Endothelial cell of umbilical vein (primary cell): ENCODE measurements at regions not wholly inside any gene's neighbourhood (a gene's known extent, or its start where the extent isn't known, plus 50 kb on each side); places are given as distances from the start of the nearest gene placed in this dataset.

Source experiments
- BruUV-seq: library from RNA; stranded (reverse); fragments of 400-500 nt; replicated peaks from 2 replicates; lab custom pipeline; 2021; lab: Mats Ljungman, UMichigan
- CTCF ChIA-PET: fragments of 300-600, 350-600 bp; sonication (Branson Sonifier 250); formaldehyde crosslinking; loops from one replicate; lab custom pipeline; 2021; ENCODE audit warnings: antibody characterized with exemption, inconsistent platforms; lab: Charles Lee
- POLR2A ChIA-PET: fragments of 300-600, 350-600 bp; sonication (Branson Sonifier 250); formaldehyde crosslinking; loops from one replicate; lab custom pipeline; 2021; ENCODE audit warnings: antibody characterized with exemption, inconsistent platforms; lab: Charles Lee
- DNase-seq: peaks from one replicate; pipeline ENCODE4 v3.0.0-alpha.2; 2011; ENCODE audit warnings: low read depth, low spot score
- FAIRE-seq: peaks from 2 replicates; lab custom pipeline; 2011; peaks lifted over from hg19 to GRCh38; lab: Jason Lieb, UNC
- H2AFZ ChIP-seq: 2 replicates; pipeline ENCODE4 v1.6.0; 2012; ENCODE audit warnings: low read depth, low read length, control low read depth, inconsistent platforms
- H3K27ac ChIP-seq: 2 replicates; pipeline ENCODE4 v1.5.1; 2011; ENCODE audit warnings: low read depth, mild to moderate bottlenecking, control low read depth, low read length, moderate library complexity; ENCODE audit not compliant: insufficient read depth
- H3K27me3 ChIP-seq, 2 experiments: 2 replicates each; pipeline versions ENCODE4 v1.6.0 to v1.6.1; 2011; ENCODE audit warnings: low read length in 2 of 2, mixed read lengths in 1 of 2; ENCODE audit not compliant: control insufficient read depth in 2 of 2, insufficient read depth in 2 of 2
- H3K36me3 ChIP-seq, 2 experiments: 2 replicates in 1 of 2; 3 replicates in 1 of 2; pipeline ENCODE4 v1.5.1; 2011; ENCODE audit warnings: low read length in 2 of 2, mild to moderate bottlenecking in 1 of 2, moderate library complexity in 1 of 2; ENCODE audit not compliant: control insufficient read depth in 2 of 2, insufficient read depth in 2 of 2; ENCODE audit errors: extremely low read depth in 1 of 2
- H3K4me1 ChIP-seq: 3 replicates; pipeline ENCODE4 v1.5.1; 2011; ENCODE audit warnings: mild to moderate bottlenecking, low read length; ENCODE audit not compliant: control insufficient read depth, insufficient read depth; ENCODE audit errors: extremely low read depth
- H3K4me2 ChIP-seq: 2 replicates; pipeline ENCODE4 v1.6.1; 2011; ENCODE audit warnings: low read length, control low read depth, mixed read lengths; ENCODE audit not compliant: insufficient read depth
- H3K4me3 ChIP-seq, 3 experiments: fragments of 200-600 bp in 1 of 3; sonication (generic), shearing (Covaris generic) in 1 of 3; replicated peaks in 1 of 3; 2 replicates each; pipeline ENCODE4 v1.5.1; 2011 to 2016; ENCODE audit warnings: control low read depth in 3 of 3, low read length in 3 of 3, mild to moderate bottlenecking in 2 of 3, inconsistent platforms in 1 of 3, low read depth in 1 of 3, moderate library complexity in 1 of 3; ENCODE audit not compliant: insufficient read depth in 1 of 3
- H3K79me2 ChIP-seq: 2 replicates; pipeline ENCODE4 v1.6.0; 2012; ENCODE audit warnings: low read length, inconsistent platforms; ENCODE audit not compliant: control insufficient read depth, insufficient read depth
- H3K9ac ChIP-seq: replicated peaks from 2 replicates; pipeline ENCODE3; 2011; ENCODE audit warnings: low read length, control low read depth; ENCODE audit not compliant: insufficient read depth; ENCODE audit errors: extremely low read depth
- H3K9me1 ChIP-seq: replicated peaks from 3 replicates; pipeline ENCODE4 v1.6.0; 2011; ENCODE audit warnings: mild to moderate bottlenecking, low read length; ENCODE audit not compliant: control insufficient read depth, insufficient read depth; ENCODE audit errors: extremely low read depth
- H3K9me3 ChIP-seq: replicated peaks from 2 replicates; pipeline ENCODE4 v1.5.1; 2012; ENCODE audit warnings: low read length, inconsistent platforms; ENCODE audit not compliant: control insufficient read depth, insufficient read depth
- H4K20me1 ChIP-seq: replicated peaks from 2 replicates; pipeline ENCODE3; 2011; ENCODE audit warnings: mild to moderate bottlenecking, low read length; ENCODE audit not compliant: control insufficient read depth, insufficient read depth; ENCODE audit errors: extremely low read depth
- EZH2 ChIP-seq: IDR thresholded peaks from 2 replicates; pipeline ENCODE4 v1.6.1; 2012; ENCODE audit warnings: borderline replicate concordance, low read depth, mild to moderate bottlenecking, moderate library complexity, low read length, inconsistent platforms; ENCODE audit not compliant: severe bottlenecking
- FOS ChIP-seq: IDR thresholded peaks from 2 replicates; pipeline ENCODE4 v1.6.1; 2011; ENCODE audit warnings: mild to moderate bottlenecking, low read length, moderate library complexity, borderline replicate concordance; ENCODE audit not compliant: insufficient read depth
- GATA2 ChIP-seq: IDR thresholded peaks from 2 replicates; pipeline ENCODE4 v1.7.0; 2011; ENCODE audit warnings: low read depth, mild to moderate bottlenecking, moderate library complexity, mixed read lengths, low read length; ENCODE audit not compliant: insufficient read length, insufficient read depth
- JUN ChIP-seq: IDR thresholded peaks from 2 replicates; pipeline ENCODE4 v1.6.1; 2011; ENCODE audit warnings: borderline replicate concordance, low read depth; ENCODE audit not compliant: insufficient read length, insufficient read depth
- MYC ChIP-seq: IDR thresholded peaks from one replicate; pipeline ENCODE4 v1.6.1; 2011; ENCODE audit warnings: mild to moderate bottlenecking, low read depth, low read length
- POLR2A ChIP-seq: IDR thresholded peaks from 2 replicates; pipeline ENCODE4 v1.6.1; 2012; ENCODE audit warnings: low read depth, mild to moderate bottlenecking, control low read depth, low read length
- POLR2AphosphoS5 ChIP-seq: IDR thresholded peaks from 2 replicates; pipeline ENCODE4 v1.6.1; 2012; ENCODE audit warnings: low read depth, mild to moderate bottlenecking, control low read depth, low read length, moderate library complexity; ENCODE audit not compliant: insufficient read depth
- dilution Hi-C: fragments of 300-500 bp; cut with MboI; formaldehyde crosslinking; loops from one replicate; pipeline ENCODE4 v1.15.0; 2019; ENCODE audit warnings: low sequenced_read_pairs; ENCODE audit not compliant: extremely low pct_ligation_motif_present
- intact Hi-C: fragments of 100-400 bp; cut with micrococcal nuclease; formaldehyde crosslinking; loops from one replicate; pipeline ENCODE4 v1.10.0; 2022
- TF ChIP-seq, protein P1 (sequence below): IDR thresholded peaks from 2 replicates; pipeline ENCODE4 v1.6.1; 2011; ENCODE audit not compliant: insufficient read depth, insufficient read length
- TF ChIP-seq, protein P2 (sequence below), 2 donors: IDR thresholded peaks; 1 replicate in 1 of 2; 2 replicates in 1 of 2; pipeline ENCODE4 v1.5.1; 2011; ENCODE audit warnings: low read length in 2 of 2, mild to moderate bottlenecking in 2 of 2, moderate library complexity in 2 of 2, control low read depth in 1 of 2, inconsistent platforms in 1 of 2, low read depth in 1 of 2; ENCODE audit not compliant: insufficient read depth in 1 of 2; ENCODE audit errors: extremely low read depth in 1 of 2

DNA sequence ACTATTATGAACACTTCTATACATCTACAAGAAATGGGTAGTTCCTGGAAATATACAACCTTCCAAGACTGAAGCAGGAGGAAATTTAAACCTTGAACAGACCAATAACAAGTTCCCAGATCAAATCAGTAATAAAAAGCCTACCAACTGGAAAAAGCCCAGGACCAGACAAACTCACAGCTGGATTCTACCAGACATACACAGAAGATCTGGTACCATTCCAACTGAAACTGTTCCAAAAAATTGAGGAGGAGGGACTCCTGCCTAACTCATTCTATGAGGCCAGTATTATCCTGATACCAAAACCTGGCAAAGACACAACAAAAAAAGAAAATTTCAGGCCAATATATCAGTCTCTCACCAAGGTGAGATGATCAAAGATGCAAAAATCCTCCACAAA is 189.4 kb downstream of the RPS29 start:
- no peaks in the 10 kb centered on the region for H3K9me1 ChIP-seq
- no peaks in the 10 kb centered on the region for H3K4me1 ChIP-seq
- H2AFZ ChIP-seq, result no peak overlapping the region
- no peak overlapping the region for H3K4me2 ChIP-seq
- no peak for TF ChIP-seq MYC
- H4K20me1 ChIP-seq, result no peaks in the 10 kb centered on the region
- no peaks in the 10 kb centered on the region for H3K9me3 ChIP-seq
- CTCF ChIA-PET, result no interaction called here
- no peak overlapping the region for H3K27ac ChIP-seq
- H3K79me2 ChIP-seq, result no peaks in the 10 kb centered on the region
- no peak for FAIRE-seq
- BruUV-seq, result no TSS peak
- POLR2A ChIA-PET, result no interaction called here
- no peak overlapping the region for H3K4me3 ChIP-seq
- no peak for DNase-seq
- H3K27me3 ChIP-seq, result no peaks in the 10 kb centered on the region
- intact Hi-C loops, result no loop called here
- dilution Hi-C loops, result no loop called here
- no peaks in the 10 kb centered on the region for H3K36me3 ChIP-seq
- no peak overlapping the region for H3K9ac ChIP-seq

DNA sequence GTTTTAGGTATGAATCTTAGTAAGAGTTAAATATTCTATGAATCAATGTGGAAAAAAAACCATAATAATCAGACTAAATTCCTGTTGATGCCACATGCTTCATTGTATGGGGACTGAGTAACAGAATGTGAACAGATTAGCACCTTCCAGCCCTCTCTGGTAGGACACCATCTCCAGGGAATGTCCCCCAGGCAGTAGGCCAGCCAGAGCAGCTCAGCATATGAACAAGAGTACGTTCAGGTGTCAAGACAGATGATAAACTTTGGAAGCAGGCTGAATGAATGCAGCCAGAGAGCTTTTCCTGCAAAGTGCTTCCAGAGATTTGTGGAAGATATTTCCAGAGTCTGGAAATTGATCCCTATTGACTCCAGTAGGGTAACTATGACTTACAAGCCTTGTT is 204.4 kb downstream of the RPS29 start:
- Histone ChIP-seq H3K9me1 (no peaks in the 10 kb centered on the region), H3K79me2 (no peaks in the 10 kb centered on the region), H3K9ac (no peak overlapping the region), H3K27me3 (no peaks in the 10 kb centered on the region), H3K4me1 (no peaks in the 10 kb centered on the region), H2AFZ (no peak overlapping the region), H3K4me2 (no peak overlapping the region), H4K20me1 (no peaks in the 10 kb centered on the region), H3K4me3 (no peak overlapping the region), H3K9me3 (no peaks in the 10 kb centered on the region), H3K27ac (no peak overlapping the region), H3K36me3 (no peaks in the 10 kb centered on the region)
- FAIRE-seq, result no peak
- DNase-seq, result no peak
- intact Hi-C loops (no loop called here), dilution Hi-C loops (no loop called here)
- ChIA-PET CTCF (no interaction called here), POLR2A (no interaction called here)
- BruUV-seq, result no TSS peak
- no peak for TF ChIP-seq POLR2AphosphoS5
- TF ChIP-seq, protein P1, sequence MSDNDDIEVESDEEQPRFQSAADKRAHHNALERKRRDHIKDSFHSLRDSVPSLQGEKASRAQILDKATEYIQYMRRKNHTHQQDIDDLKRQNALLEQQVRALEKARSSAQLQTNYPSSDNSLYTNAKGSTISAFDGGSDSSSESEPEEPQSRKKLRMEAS, result no peak
- TF ChIP-seq, protein P2, sequence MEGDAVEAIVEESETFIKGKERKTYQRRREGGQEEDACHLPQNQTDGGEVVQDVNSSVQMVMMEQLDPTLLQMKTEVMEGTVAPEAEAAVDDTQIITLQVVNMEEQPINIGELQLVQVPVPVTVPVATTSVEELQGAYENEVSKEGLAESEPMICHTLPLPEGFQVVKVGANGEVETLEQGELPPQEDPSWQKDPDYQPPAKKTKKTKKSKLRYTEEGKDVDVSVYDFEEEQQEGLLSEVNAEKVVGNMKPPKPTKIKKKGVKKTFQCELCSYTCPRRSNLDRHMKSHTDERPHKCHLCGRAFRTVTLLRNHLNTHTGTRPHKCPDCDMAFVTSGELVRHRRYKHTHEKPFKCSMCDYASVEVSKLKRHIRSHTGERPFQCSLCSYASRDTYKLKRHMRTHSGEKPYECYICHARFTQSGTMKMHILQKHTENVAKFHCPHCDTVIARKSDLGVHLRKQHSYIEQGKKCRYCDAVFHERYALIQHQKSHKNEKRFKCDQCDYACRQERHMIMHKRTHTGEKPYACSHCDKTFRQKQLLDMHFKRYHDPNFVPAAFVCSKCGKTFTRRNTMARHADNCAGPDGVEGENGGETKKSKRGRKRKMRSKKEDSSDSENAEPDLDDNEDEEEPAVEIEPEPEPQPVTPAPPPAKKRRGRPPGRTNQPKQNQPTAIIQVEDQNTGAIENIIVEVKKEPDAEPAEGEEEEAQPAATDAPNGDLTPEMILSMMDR (IDR thresholded peaks at IDR 0.05; ENCODE audit: extremely low read depth in 1 of 2, insufficient read depth in 1 of 2, low read depth in 1 of 2, low read length in 2 of 2), result no peak
- TF ChIP-seq MYC, result no peak
- TF ChIP-seq FOS, result no peak
- TF ChIP-seq EZH2, result no peak
- no peak for TF ChIP-seq GATA2
- no peak for TF ChIP-seq POLR2A
- no peak for TF ChIP-seq JUN
